Nephron progenitor cell (in vitro differentiated cells): ENCODE measurements at regions not wholly inside any gene's neighbourhood (a gene's known extent, or its start where the extent isn't known, plus 50 kb on each side); places are given as distances from the start of the nearest gene placed in this dataset.
"Not testable (repeated sequence)": the region's sequence is repeated elsewhere in the genome, so short reads cannot be mapped to it uniquely, and the experiment has no call there.

Source experiments
- DNase-seq: peaks from one replicate; pipeline ENCODE4 v3.0.0; 2021
- H3K27ac Mint-ChIP-seq: 2 replicates; pipeline ENCODE4 v1.8.0; 2021; ENCODE audit warnings: mild to moderate bottlenecking, moderate library complexity, mixed read lengths
- H3K27me3 Mint-ChIP-seq: 2 replicates; pipeline ENCODE4 v1.8.0; 2021; ENCODE audit warnings: mild to moderate bottlenecking, low read depth, mixed read lengths; ENCODE audit not compliant: poor library complexity
- H3K36me3 Mint-ChIP-seq: 2 replicates; pipeline ENCODE4 v1.8.0; 2021; ENCODE audit warnings: low read depth, mixed read lengths
- H3K4me1 Mint-ChIP-seq: 2 replicates; pipeline ENCODE4 v1.8.0; 2021; ENCODE audit warnings: mixed read lengths
- H3K4me3 Mint-ChIP-seq: 2 replicates; pipeline ENCODE4 v1.8.0; 2021; ENCODE audit warnings: mild to moderate bottlenecking, moderate library complexity, mixed read lengths
- H3K9me3 Mint-ChIP-seq: 2 replicates; pipeline ENCODE4 v1.8.0; 2021; ENCODE audit warnings: mild to moderate bottlenecking, moderate library complexity, mixed read lengths
- TF ChIP-seq, protein P1 (sequence below): fragments of 200-600 bp; sonication (generic); IDR thresholded peaks from 2 replicates; pipeline ENCODE4 v1.5.0; 2021; ENCODE audit warnings: antibody characterized with exemption

DNA sequence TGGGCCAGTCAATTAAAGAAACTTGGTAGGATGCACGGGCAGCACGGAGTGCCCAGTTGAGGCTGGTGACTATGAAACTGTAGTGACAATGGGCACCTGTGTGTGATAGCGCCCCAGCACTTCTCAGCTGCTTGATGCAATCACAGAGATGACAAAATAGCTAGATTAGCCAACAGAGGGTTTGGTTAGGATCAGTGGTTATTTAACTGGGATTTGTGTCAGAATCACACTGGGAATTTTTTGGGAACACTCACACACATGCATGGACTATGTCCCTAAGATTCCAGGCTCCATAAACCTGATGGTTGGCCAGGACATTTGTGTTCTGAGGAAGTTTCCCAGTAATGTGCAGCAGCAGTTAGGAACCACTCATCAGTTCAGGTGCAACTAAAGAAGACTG is 51.2 kb upstream of the DAAM1 start:
- Mint-ChIP-seq H3K4me3 (no peak overlapping the region), H3K36me3 (no peaks in the 10 kb centered on the region), H3K4me1 (peaks cover 24% of the 10 kb centered on the region), H3K27me3 (peaks cover 13% of the 10 kb centered on the region), H3K9me3 (no peaks in the 10 kb centered on the region), H3K27ac (no peak overlapping the region)
- TF ChIP-seq, protein P1, sequence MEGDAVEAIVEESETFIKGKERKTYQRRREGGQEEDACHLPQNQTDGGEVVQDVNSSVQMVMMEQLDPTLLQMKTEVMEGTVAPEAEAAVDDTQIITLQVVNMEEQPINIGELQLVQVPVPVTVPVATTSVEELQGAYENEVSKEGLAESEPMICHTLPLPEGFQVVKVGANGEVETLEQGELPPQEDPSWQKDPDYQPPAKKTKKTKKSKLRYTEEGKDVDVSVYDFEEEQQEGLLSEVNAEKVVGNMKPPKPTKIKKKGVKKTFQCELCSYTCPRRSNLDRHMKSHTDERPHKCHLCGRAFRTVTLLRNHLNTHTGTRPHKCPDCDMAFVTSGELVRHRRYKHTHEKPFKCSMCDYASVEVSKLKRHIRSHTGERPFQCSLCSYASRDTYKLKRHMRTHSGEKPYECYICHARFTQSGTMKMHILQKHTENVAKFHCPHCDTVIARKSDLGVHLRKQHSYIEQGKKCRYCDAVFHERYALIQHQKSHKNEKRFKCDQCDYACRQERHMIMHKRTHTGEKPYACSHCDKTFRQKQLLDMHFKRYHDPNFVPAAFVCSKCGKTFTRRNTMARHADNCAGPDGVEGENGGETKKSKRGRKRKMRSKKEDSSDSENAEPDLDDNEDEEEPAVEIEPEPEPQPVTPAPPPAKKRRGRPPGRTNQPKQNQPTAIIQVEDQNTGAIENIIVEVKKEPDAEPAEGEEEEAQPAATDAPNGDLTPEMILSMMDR, result no peak
- no peak for DNase-seq

DNA sequence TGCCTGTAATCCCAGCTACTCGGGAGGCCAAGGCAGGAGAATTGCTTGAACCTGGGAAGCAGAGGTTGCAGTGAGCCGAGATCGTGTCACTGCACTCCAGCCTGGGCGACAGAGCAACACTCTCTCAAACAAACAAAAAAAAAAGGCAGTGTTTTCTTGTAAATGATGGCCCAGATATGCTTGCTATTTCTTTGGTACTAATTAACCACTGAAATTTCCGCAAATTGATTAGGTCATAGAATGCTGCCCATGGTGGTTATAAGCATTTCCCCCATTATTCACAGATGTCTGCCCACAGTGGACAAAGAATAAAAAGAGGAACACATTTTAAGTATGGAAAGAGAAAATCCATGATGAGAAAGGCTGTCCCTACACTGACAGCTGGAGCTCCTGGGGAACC is 49.9 kb upstream of the DAAM1 start:
- Mint-ChIP-seq H3K4me1 (peaks cover 29% of the 10 kb centered on the region), H3K27me3 (peaks cover 13% of the 10 kb centered on the region)
- DNase-seq, H3K27ac Mint-ChIP-seq, H3K4me3 Mint-ChIP-seq, H3K9me3 Mint-ChIP-seq, H3K36me3 Mint-ChIP-seq: not testable (repeated sequence)
